Ishikawa (cell line): ENCODE measurements at regions not wholly inside any gene's neighbourhood (a gene's known extent, or its start where the extent isn't known, plus 50 kb on each side); places are given as distances from the start of the nearest gene placed in this dataset.

Experiments
- EP300 ChIP-seq: IDR thresholded peaks from 2 replicates; pipeline ENCODE4 v1.6.1; 2012; ENCODE audit warnings: borderline replicate concordance
- FOXM1 ChIP-seq: IDR thresholded peaks from 2 replicates; pipeline ENCODE4 v1.6.1; 2012; ENCODE audit warnings: low read depth, borderline replicate concordance
- MAX ChIP-seq: IDR thresholded peaks from 2 replicates; pipeline ENCODE4 v1.6.1; 2012
- REST ChIP-seq: IDR thresholded peaks from 2 replicates; pipeline ENCODE4 v1.6.1; 2012; ENCODE audit warnings: low read depth, mild to moderate bottlenecking
- TAF1 ChIP-seq: IDR thresholded peaks from 2 replicates; pipeline ENCODE4 v1.6.1; 2012; ENCODE audit warnings: low read depth, mild to moderate bottlenecking
- USF1 ChIP-seq: IDR thresholded peaks from 2 replicates; pipeline ENCODE4 v1.6.1; 2012

GRCh38 chr14:94998685-94999084, 158.6 kb downstream of the DICER1 start:
- TF ChIP-seq MAX (no peak), REST (no peak), USF1 (no peak), EP300 (no peak), FOXM1 (no peak), TAF1 (no peak)
